Astrocyte (in vitro differentiated cells and primary cell): ENCODE measurements at regions not wholly inside any gene's neighbourhood (a gene's known extent, or its start where the extent isn't known, plus 50 kb on each side); places are given as distances from the start of the nearest gene placed in this dataset.

Experiments
- DNase-seq: peaks from one replicate; pipeline ENCODE4 v3.0.0-alpha.2; 2010; ENCODE audit warnings: low read depth
- FAIRE-seq: peaks from 2 replicates; lab custom pipeline; 2011; peaks lifted over from hg19 to GRCh38; lab: Jason Lieb, UNC
- H2AFZ ChIP-seq: 2 replicates; pipeline ENCODE4 v1.6.0; 2012; ENCODE audit warnings: low read depth, low read length, inconsistent platforms
- H3K27ac ChIP-seq: 2 replicates; pipeline ENCODE4 v1.5.1; 2011; ENCODE audit warnings: low read depth, low read length, inconsistent platforms
- H3K27me3 ChIP-seq: 2 replicates; pipeline ENCODE4 v1.6.0; 2011; ENCODE audit warnings: low read length, inconsistent platforms; ENCODE audit not compliant: insufficient read depth
- H3K36me3 ChIP-seq: 2 replicates; pipeline ENCODE4 v1.5.1; 2011; ENCODE audit warnings: low read length, inconsistent platforms; ENCODE audit not compliant: insufficient read depth
- H3K4me1 ChIP-seq: 2 replicates; pipeline ENCODE4 v1.5.1; 2011; ENCODE audit warnings: low read length, inconsistent platforms; ENCODE audit not compliant: insufficient read depth
- H3K4me2 ChIP-seq: 2 replicates; pipeline ENCODE4 v1.6.0; 2012; ENCODE audit warnings: low read length, inconsistent platforms
- H3K4me3 ChIP-seq: 2 replicates; pipeline ENCODE4 v1.5.1; 2011; ENCODE audit warnings: low read depth, mild to moderate bottlenecking, low read length, inconsistent platforms; ENCODE audit not compliant: insufficient read depth
- H3K79me2 ChIP-seq: 2 replicates; pipeline ENCODE4 v1.6.0; 2012; ENCODE audit warnings: mild to moderate bottlenecking, low read length, inconsistent platforms; ENCODE audit not compliant: insufficient read depth
- H3K9ac ChIP-seq: 2 replicates; pipeline ENCODE4 v1.6.0; 2012; ENCODE audit warnings: mild to moderate bottlenecking, low read length, inconsistent platforms
- H3K9me3 ChIP-seq: 2 replicates; pipeline ENCODE4 v1.5.1; 2012; ENCODE audit warnings: low read depth, mild to moderate bottlenecking, low read length, inconsistent platforms; ENCODE audit not compliant: insufficient read depth
- H4K20me1 ChIP-seq: 2 replicates; pipeline ENCODE4 v1.6.0; 2012; ENCODE audit warnings: low read length, inconsistent platforms; ENCODE audit not compliant: insufficient read depth
- H3K27ac Mint-ChIP-seq: one replicate; pipeline ENCODE4 v1.8.0; 2021; ENCODE audit warnings: mild to moderate bottlenecking, mixed read lengths; ENCODE audit not compliant: unreplicated experiment
- H3K27me3 Mint-ChIP-seq: one replicate; pipeline ENCODE4 v1.8.0; 2021; ENCODE audit warnings: low read depth, mixed read lengths; ENCODE audit not compliant: unreplicated experiment
- H3K36me3 Mint-ChIP-seq: one replicate; pipeline ENCODE4 v1.8.0; 2021; ENCODE audit warnings: low read depth, mixed read lengths; ENCODE audit not compliant: unreplicated experiment
- H3K4me1 Mint-ChIP-seq: one replicate; pipeline ENCODE4 v1.8.0; 2021; ENCODE audit warnings: low read depth, mixed read lengths; ENCODE audit not compliant: unreplicated experiment
- H3K4me3 Mint-ChIP-seq: one replicate; pipeline ENCODE4 v1.8.0; 2021; ENCODE audit warnings: mild to moderate bottlenecking, moderate library complexity, mixed read lengths; ENCODE audit not compliant: unreplicated experiment
- H3K9me3 Mint-ChIP-seq: one replicate; pipeline ENCODE4 v1.8.0; 2021; ENCODE audit warnings: mild to moderate bottlenecking, mixed read lengths; ENCODE audit not compliant: unreplicated experiment
- EZH2 ChIP-seq: IDR thresholded peaks from 2 replicates; pipeline ENCODE4 v1.6.1; 2012; ENCODE audit warnings: mild to moderate bottlenecking, low read length, inconsistent platforms; ENCODE audit not compliant: insufficient read depth
- TF ChIP-seq, protein P1 (sequence below): IDR thresholded peaks from 2 replicates; pipeline ENCODE4 v1.5.1; 2011; ENCODE audit warnings: low read depth, mild to moderate bottlenecking, inconsistent platforms, low read length, moderate library complexity; ENCODE audit not compliant: insufficient read depth

DNA sequence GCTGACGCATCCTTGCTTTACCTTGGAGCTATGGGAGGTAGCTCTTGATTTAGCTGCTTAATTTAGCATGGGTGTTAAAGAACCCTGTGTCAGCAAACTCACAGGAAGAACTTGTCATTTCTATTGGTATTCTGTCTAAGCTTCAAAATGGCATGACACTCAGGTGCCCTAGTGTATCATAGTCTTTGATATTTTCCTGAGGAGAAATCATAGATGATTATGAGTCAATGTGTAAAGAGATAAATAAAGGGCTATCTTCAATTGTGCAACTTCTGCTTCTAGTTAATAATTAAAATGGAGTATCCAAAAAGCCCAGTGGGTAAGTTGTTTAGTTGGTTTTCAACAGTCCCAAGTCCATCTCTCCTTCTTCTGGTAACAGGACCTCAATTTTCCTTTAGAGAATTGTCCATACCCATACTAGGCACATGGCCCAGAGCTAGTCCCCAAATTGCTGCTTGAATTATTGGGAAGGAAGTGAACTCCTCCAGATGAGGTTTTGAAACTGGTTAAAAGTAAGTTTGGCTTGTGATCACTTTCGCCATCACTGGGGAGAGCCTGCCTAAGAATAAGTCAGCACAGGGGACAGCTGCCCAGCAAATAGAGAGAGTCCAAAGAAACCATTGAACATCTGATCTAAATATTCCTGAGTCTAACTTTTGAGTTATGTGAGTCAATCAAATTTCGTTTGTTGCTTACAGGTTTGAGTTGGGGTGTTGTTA lies 169.0 kb upstream of the PHYHIPL start:
- no peak for FAIRE-seq

DNA sequence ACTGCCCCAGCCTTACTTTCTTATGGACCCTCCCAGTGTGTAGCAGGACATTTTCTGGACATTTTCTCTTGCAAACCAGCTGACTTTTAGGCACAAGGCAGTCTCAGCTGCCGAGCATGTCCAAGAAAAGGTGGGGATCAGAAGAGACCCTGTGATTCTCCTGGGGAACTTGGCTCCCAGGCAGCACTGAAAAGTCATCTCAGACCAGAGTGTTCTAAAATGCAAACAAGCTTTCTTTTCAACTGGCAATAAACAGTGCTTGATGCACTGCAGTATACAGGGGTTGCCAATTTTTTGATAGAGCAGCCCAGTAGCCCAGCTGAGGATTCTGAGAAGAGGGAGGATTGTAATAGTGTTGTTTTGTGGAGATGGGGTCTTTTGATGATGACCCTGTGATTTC lies 168.0 kb upstream of the PHYHIPL start:
- no peaks in the 10 kb centered on the region for H3K27me3 ChIP-seq
- DNase-seq (no peak), FAIRE-seq (no peak)
- no peaks in the 10 kb centered on the region for H3K79me2 ChIP-seq
- no peaks in the 10 kb centered on the region for H3K36me3 ChIP-seq
- H2AFZ ChIP-seq, result no peak overlapping the region
- H3K27ac ChIP-seq, result no peak overlapping the region
- no peaks in the 10 kb centered on the region for H4K20me1 ChIP-seq
- no peaks in the 10 kb centered on the region for H3K9me3 Mint-ChIP-seq
- no peaks in the 10 kb centered on the region for H3K4me1 ChIP-seq
- no peaks in the 10 kb centered on the region for H3K9me3 ChIP-seq
- no peak overlapping the region for H3K4me3 Mint-ChIP-seq
- no peak overlapping the region for H3K9ac ChIP-seq
- no peak for TF ChIP-seq EZH2
- TF ChIP-seq, protein P1, sequence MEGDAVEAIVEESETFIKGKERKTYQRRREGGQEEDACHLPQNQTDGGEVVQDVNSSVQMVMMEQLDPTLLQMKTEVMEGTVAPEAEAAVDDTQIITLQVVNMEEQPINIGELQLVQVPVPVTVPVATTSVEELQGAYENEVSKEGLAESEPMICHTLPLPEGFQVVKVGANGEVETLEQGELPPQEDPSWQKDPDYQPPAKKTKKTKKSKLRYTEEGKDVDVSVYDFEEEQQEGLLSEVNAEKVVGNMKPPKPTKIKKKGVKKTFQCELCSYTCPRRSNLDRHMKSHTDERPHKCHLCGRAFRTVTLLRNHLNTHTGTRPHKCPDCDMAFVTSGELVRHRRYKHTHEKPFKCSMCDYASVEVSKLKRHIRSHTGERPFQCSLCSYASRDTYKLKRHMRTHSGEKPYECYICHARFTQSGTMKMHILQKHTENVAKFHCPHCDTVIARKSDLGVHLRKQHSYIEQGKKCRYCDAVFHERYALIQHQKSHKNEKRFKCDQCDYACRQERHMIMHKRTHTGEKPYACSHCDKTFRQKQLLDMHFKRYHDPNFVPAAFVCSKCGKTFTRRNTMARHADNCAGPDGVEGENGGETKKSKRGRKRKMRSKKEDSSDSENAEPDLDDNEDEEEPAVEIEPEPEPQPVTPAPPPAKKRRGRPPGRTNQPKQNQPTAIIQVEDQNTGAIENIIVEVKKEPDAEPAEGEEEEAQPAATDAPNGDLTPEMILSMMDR, result no peak
- H3K27ac Mint-ChIP-seq, result no peak overlapping the region
- no peak overlapping the region for H3K4me2 ChIP-seq
- H3K4me3 ChIP-seq, result no peak overlapping the region
- H3K4me1 Mint-ChIP-seq, result peaks cover 4% of the 10 kb centered on the region
- H3K36me3 Mint-ChIP-seq, result no peaks in the 10 kb centered on the region
- peaks cover 2% of the 10 kb centered on the region for H3K27me3 Mint-ChIP-seq

More for the DNA sequence above, 169.0 kb upstream of the PHYHIPL start:
- Histone ChIP-seq H3K27ac (no peak overlapping the region), H3K4me3 (no peak overlapping the region), H3K9ac (no peak overlapping the region), H3K4me1 (no peaks in the 10 kb centered on the region), H3K79me2 (no peaks in the 10 kb centered on the region), H2AFZ (no peak overlapping the region), H3K4me2 (no peak overlapping the region), H3K36me3 (no peaks in the 10 kb centered on the region), H3K27me3 (no peaks in the 10 kb centered on the region), H4K20me1 (no peaks in the 10 kb centered on the region), H3K9me3 (no peaks in the 10 kb centered on the region)
- Mint-ChIP-seq H3K4me1 (peaks cover 4% of the 10 kb centered on the region), H3K36me3 (no peaks in the 10 kb centered on the region), H3K4me3 (no peak overlapping the region), H3K9me3 (no peaks in the 10 kb centered on the region), H3K27me3 (peaks cover 2% of the 10 kb centered on the region), H3K27ac (no peak overlapping the region)
- TF ChIP-seq, protein P1, result no peak
- no peak for DNase-seq

DNA sequence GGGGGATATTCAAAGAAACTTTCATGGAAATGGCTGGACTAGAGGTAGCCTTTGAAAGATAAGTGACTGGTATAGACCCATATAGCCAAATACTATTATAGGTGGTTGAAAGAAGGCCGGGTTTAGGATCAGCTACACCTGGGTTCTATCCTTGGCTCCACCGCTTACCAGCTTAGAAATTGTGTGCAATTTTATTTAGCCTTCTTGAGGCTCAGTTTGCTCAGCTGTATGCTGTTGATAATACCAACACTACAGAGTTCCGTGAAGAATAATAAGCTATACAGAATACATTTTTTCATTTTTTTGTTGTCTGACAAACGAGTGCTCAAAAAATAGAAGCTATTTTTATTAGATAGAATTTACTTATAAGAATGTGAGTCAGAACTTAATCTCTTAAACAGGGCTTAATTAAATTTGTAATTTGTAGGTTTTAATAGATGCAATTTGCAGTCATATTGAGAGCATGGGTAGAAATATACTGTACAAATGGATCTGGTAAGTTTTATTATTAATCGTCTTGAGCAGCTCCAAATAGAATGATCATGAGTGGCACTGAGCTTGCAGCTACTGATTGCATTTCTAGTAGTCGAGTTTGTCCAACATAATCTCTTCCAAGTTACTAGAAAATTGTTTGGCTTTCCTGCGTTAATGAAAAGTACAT lies 164.3 kb upstream of the PHYHIPL start:
- H3K79me2 ChIP-seq, result no peaks in the 10 kb centered on the region
- Mint-ChIP-seq H3K9me3 (no peaks in the 10 kb centered on the region), H3K27ac (no peak overlapping the region), H3K4me3 (no peak overlapping the region), H3K4me1 (no peaks in the 10 kb centered on the region), H3K27me3 (peaks cover 2% of the 10 kb centered on the region), H3K36me3 (no peaks in the 10 kb centered on the region)
- H4K20me1 ChIP-seq, result no peaks in the 10 kb centered on the region
- H3K27me3 ChIP-seq, result no peaks in the 10 kb centered on the region
- DNase-seq (no peak), FAIRE-seq (no peak)
- no peaks in the 10 kb centered on the region for H3K9me3 ChIP-seq
- H3K27ac ChIP-seq, result no peak overlapping the region
- no peaks in the 10 kb centered on the region for H3K4me1 ChIP-seq
- H3K9ac ChIP-seq, result no peak overlapping the region
- TF ChIP-seq, protein P1, result no peak
- no peak for TF ChIP-seq EZH2
- no peaks in the 10 kb centered on the region for H3K36me3 ChIP-seq
- H3K4me3 ChIP-seq, result no peak overlapping the region
- H3K4me2 ChIP-seq, result no peak overlapping the region
- no peak overlapping the region for H2AFZ ChIP-seq
